Calu3 (cell line): ENCODE measurements at regions not wholly inside any gene's neighbourhood (a gene's known extent, or its start where the extent isn't known, plus 50 kb on each side); places are given as distances from the start of the nearest gene placed in this dataset.

Experiments used
- BruUV-seq: library from RNA; stranded (reverse); fragments of 400-500 nt; replicated peaks from 2 replicates; lab custom pipeline; 2021; lab: Mats Ljungman, UMichigan
- CTCF ChIA-PET: fragments of 300-600 bp; sonication (Branson Sonifier 250); formaldehyde crosslinking; loops from one replicate; lab custom pipeline; 2022; ENCODE audit warnings: antibody characterized with exemption; lab: Charles Lee
- DNase-seq: peaks from one replicate; pipeline ENCODE4 v3.0.0; 2022
- H3K27ac Mint-ChIP-seq: one replicate; pipeline ENCODE4 v1.8.0; 2022; ENCODE audit warnings: mixed read lengths; ENCODE audit not compliant: unreplicated experiment
- H3K27me3 Mint-ChIP-seq: one replicate; pipeline ENCODE4 v1.8.0; 2022; ENCODE audit warnings: mixed read lengths; ENCODE audit not compliant: unreplicated experiment
- H3K36me3 Mint-ChIP-seq: one replicate; pipeline ENCODE4 v1.8.0; 2022; ENCODE audit warnings: mild to moderate bottlenecking, moderate library complexity, mixed read lengths; ENCODE audit not compliant: insufficient read depth, unreplicated experiment
- H3K4me1 Mint-ChIP-seq: one replicate; pipeline ENCODE4 v1.8.0; 2022; ENCODE audit warnings: mild to moderate bottlenecking, low read depth, mixed read lengths; ENCODE audit not compliant: unreplicated experiment
- H3K4me3 Mint-ChIP-seq: one replicate; pipeline ENCODE4 v1.8.0; 2022; ENCODE audit warnings: mild to moderate bottlenecking, low read depth, moderate library complexity, mixed read lengths; ENCODE audit not compliant: unreplicated experiment
- H3K9me3 Mint-ChIP-seq: one replicate; pipeline ENCODE4 v1.8.0; 2022; ENCODE audit warnings: low read depth, mixed read lengths; ENCODE audit not compliant: unreplicated experiment
- CTCF ChIP-seq: fragments of 200-600 bp; IDR thresholded peaks from one replicate; pipeline ENCODE4 v1.8.0; 2022; ENCODE audit warnings: antibody characterized with exemption; ENCODE audit not compliant: unreplicated experiment
- intact Hi-C: fragments of 100-400 bp; cut with micrococcal nuclease; formaldehyde crosslinking; loops from one replicate; pipeline ENCODE4 v1.10.0; 2022; ENCODE audit not compliant: unreplicated experiment

- H3K9me3 Mint-ChIP-seq: no peaks in the 10 kb centered on the region
- no peak overlapping the region for H3K27ac Mint-ChIP-seq
- no peak for TF ChIP-seq CTCF
- H3K4me1 Mint-ChIP-seq: peaks cover 30% of the 10 kb centered on the region
- no peak overlapping the region for H3K4me3 Mint-ChIP-seq
- CTCF ChIA-PET: interaction anchor here (1.2 kb wide), 1 partner anchor 14 kb away, joined by 3 read pairs; no protein-coding TSS in a partner anchor
- BruUV-seq: no TSS peak
- intact Hi-C loops: loop anchor here (10.0 kb wide), 1 partner anchor 324 kb away; no protein-coding TSS in a partner anchor
- no peaks in the 10 kb centered on the region for H3K27me3 Mint-ChIP-seq
- H3K36me3 Mint-ChIP-seq: peaks cover 12% of the 10 kb centered on the region
- no peak for DNase-seq
Measured at GRCh38 chr6:25178336-25179035, 100.7 kb upstream of the CARMIL1 start.

GRCh38 chr6:25179051-25179778 lies 100.0 kb upstream of the CARMIL1 start:
- CTCF ChIA-PET: interaction anchor here (1.2 kb wide), 1 partner anchor 13 kb away, joined by 3 read pairs; no protein-coding TSS in a partner anchor
- Mint-ChIP-seq H3K9me3 (no peaks in the 10 kb centered on the region), H3K4me3 (no peak overlapping the region), H3K4me1 (peaks cover 23% of the 10 kb centered on the region), H3K27me3 (no peaks in the 10 kb centered on the region), H3K27ac (no peak overlapping the region), H3K36me3 (peaks cover 4% of the 10 kb centered on the region)
- BruUV-seq: no TSS peak
- intact Hi-C loops: loop anchor here (10.0 kb wide), 1 partner anchor 324 kb away; no protein-coding TSS in a partner anchor
- DNase-seq: no peak
- TF ChIP-seq CTCF: no peak

GRCh38 chr6:25180630-25181349 lies 98.4 kb upstream of the CARMIL1 start:
- BruUV-seq: no TSS peak
- DNase-seq: no peak
- Mint-ChIP-seq H3K4me1 (peaks cover 7% of the 10 kb centered on the region), H3K27me3 (no peaks in the 10 kb centered on the region), H3K36me3 (no peaks in the 10 kb centered on the region), H3K9me3 (no peaks in the 10 kb centered on the region), H3K27ac (no peak overlapping the region), H3K4me3 (no peak overlapping the region)
- intact Hi-C loops: no loop called here
- no peak for TF ChIP-seq CTCF
- CTCF ChIA-PET: interaction anchor here (0.6 to 2.6 kb wide), 5 partner anchors 12 to 201 kb away, joined by 3 to 16 read pairs (median 4); no protein-coding TSS in a partner anchor

- intact Hi-C loops: no loop called here
- DNase-seq: no peak
- H3K36me3 Mint-ChIP-seq: no peaks in the 10 kb centered on the region
- H3K9me3 Mint-ChIP-seq: no peaks in the 10 kb centered on the region
- no peaks in the 10 kb centered on the region for H3K27me3 Mint-ChIP-seq
- no TSS peak for BruUV-seq
- no peak overlapping the region for H3K27ac Mint-ChIP-seq
- CTCF ChIA-PET: interaction anchor here (0.7 to 2.6 kb wide), 4 partner anchors 12 to 68 kb away, joined by 3 to 16 read pairs (median 4); no protein-coding TSS in a partner anchor
- H3K4me3 Mint-ChIP-seq: no peak overlapping the region
- TF ChIP-seq CTCF: no peak
- H3K4me1 Mint-ChIP-seq: peaks cover 2% of the 10 kb centered on the region
Measured at GRCh38 chr6:25181350-25181724, 97.8 kb upstream of the CARMIL1 start.
